ENCODE measurements at regions not wholly inside any gene's neighbourhood (a gene's known extent, or its start where the extent isn't known, plus 50 kb on each side); places are given as distances from the start of the nearest gene placed in this dataset.
"Not testable (repeated sequence)": the region's sequence is repeated elsewhere in the genome, so short reads cannot be mapped to it uniquely, and the experiment has no call there.

DNA sequence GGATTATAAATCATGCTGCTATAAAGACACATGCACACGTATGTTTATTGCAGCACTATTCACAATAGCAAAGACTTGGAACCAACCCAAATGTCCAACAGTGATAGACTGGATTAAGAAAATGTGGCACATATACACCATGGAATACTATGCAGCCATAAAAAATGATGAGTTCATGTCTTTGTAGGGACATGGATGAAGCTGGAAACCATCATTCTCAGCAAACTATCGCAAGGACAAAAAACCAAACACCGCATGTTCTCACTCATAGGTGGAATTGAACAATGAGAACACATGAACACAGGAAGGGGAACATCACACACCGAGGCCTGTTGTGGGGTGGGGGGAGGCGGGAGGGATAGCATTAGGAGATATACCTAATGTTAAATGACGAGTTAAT is 104.5 kb upstream of the RBBP8 start:
- CTCF ChIA-PET; DNase-seq (ENCODE audit: low spot score); H3K27ac Mint-ChIP-seq; ATAC-seq; POLR2A ChIA-PET; H3K4me3 Mint-ChIP-seq; H3K27me3 Mint-ChIP-seq (ENCODE audit: low read depth); H3K36me3 Mint-ChIP-seq: not testable (repeated sequence)
- H3K9me3 Mint-ChIP-seq, result peaks cover 16% of the 10 kb centered on the region
- peaks cover 17% of the 10 kb centered on the region for H3K4me1 Mint-ChIP-seq

DNA sequence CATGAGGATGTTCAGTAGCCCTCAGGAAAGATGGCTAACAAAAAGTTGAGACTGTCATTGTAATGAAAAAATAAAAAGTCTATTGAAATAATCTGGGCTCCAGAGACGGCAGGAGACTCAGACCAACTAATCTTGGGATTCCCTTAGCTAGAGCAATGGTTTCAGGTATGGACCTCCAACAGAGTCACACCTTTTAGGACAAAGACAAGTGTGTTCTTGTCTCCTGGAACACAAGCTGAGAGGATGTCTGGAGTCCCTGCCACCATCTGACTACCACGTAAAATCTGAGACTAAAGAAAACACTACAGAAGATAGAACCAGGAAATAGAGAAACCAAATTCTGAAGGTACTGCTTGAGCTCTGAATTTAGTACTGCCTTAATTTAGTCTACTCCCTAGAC is 103.3 kb upstream of the RBBP8 start:
- peaks cover 17% of the 10 kb centered on the region for H3K4me1 Mint-ChIP-seq
- H3K36me3 Mint-ChIP-seq, result no peaks in the 10 kb centered on the region
- H3K27me3 Mint-ChIP-seq (ENCODE audit: low read depth), result no peaks in the 10 kb centered on the region
- ChIA-PET CTCF (interaction anchor here (1.6 kb wide), 1 partner anchor 100 kb away, joined by 4 read pairs; no protein-coding TSS in a partner anchor), POLR2A (no interaction called here)
- H3K4me3 Mint-ChIP-seq, result no peak overlapping the region
- TF ChIP-seq, protein P1, sequence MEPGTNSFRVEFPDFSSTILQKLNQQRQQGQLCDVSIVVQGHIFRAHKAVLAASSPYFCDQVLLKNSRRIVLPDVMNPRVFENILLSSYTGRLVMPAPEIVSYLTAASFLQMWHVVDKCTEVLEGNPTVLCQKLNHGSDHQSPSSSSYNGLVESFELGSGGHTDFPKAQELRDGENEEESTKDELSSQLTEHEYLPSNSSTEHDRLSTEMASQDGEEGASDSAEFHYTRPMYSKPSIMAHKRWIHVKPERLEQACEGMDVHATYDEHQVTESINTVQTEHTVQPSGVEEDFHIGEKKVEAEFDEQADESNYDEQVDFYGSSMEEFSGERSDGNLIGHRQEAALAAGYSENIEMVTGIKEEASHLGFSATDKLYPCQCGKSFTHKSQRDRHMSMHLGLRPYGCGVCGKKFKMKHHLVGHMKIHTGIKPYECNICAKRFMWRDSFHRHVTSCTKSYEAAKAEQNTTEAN (CRISPR knock-in tag; IDR thresholded peaks at IDR 0.05), result no peak
- no peak for TF ChIP-seq PRRX2 (CRISPR knock-in tag; IDR thresholded peaks at IDR 0.05)
- ATAC-seq, result no peak
- H3K9me3 Mint-ChIP-seq, result peaks cover 16% of the 10 kb centered on the region
- DNase-seq (ENCODE audit: low spot score), result no peak
- H3K27ac Mint-ChIP-seq, result peak overlapping the region; percentile 79; the same call in 1 of the 2 replicates

DNA sequence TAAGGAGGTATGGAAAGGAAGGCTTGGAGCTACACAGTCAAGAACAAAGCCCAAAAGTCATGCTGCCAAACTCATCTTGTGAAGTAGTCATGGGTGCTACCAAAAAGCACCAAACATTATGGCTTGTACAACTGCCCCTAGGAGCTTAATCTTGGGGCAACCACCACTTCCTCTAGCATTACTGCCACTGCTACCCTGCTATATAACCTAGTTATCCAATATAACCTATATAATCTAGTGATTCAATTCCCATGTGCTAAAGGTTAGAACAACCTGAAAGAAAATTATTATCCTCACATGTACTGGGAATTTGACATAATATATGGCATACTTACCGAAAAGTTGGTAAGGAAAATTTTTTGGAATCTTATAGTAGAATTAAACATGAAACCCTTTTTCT is 102.6 kb upstream of the RBBP8 start:
- CTCF ChIA-PET, result interaction anchor here (1.6 kb wide), 1 partner anchor 99 kb away, joined by 4 read pairs; no protein-coding TSS in a partner anchor
- no peak for ATAC-seq
- no peak overlapping the region for H3K27ac Mint-ChIP-seq
- H3K27me3 Mint-ChIP-seq (ENCODE audit: low read depth), result no peaks in the 10 kb centered on the region
- DNase-seq (ENCODE audit: low spot score), result no peak
- H3K4me3 Mint-ChIP-seq, result no peak overlapping the region
- H3K36me3 Mint-ChIP-seq, result no peaks in the 10 kb centered on the region
- peaks cover 17% of the 10 kb centered on the region for H3K4me1 Mint-ChIP-seq
- peaks cover 16% of the 10 kb centered on the region for H3K9me3 Mint-ChIP-seq
- POLR2A ChIA-PET, result no interaction called here
- TF ChIP-seq, protein P2, sequence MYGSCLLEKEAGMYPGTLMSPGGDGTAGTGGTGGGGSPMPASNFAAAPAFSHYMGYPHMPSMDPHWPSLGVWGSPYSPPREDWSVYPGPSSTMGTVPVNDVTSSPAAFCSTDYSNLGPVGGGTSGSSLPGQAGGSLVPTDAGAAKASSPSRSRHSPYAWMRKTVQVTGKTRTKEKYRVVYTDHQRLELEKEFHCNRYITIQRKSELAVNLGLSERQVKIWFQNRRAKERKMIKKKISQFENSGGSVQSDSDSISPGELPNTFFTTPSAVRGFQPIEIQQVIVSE (CRISPR knock-in tag; IDR thresholded peaks at IDR 0.05; ENCODE audit: borderline replicate concordance), result no peak
- TF ChIP-seq GRHL2 (CRISPR knock-in tag; IDR thresholded peaks at IDR 0.05; ENCODE audit: insufficient replicate concordance, severe bottlenecking) (no peak), NFYB (CRISPR knock-in tag; conservative IDR thresholded peaks at IDR 0.05; ENCODE audit: low read depth) (no peak), FOXP1 (CRISPR knock-in tag; IDR thresholded peaks at IDR 0.05; ENCODE audit: borderline replicate concordance) (no peak), IRF2 (CRISPR knock-in tag; IDR thresholded peaks at IDR 0.05; ENCODE audit: borderline replicate concordance, low read depth) (no peak), TCF7 (CRISPR knock-in tag; IDR thresholded peaks at IDR 0.05; ENCODE audit: low read depth) (no peak), HMGA2 (CRISPR knock-in tag; IDR thresholded peaks at IDR 0.05) (no peak), JUN (CRISPR knock-in tag; IDR thresholded peaks at IDR 0.05) (no peak), RELA (CRISPR knock-in tag; IDR thresholded peaks at IDR 0.05; ENCODE audit: borderline replicate concordance) (no peak), SOX15 (CRISPR knock-in tag; IDR thresholded peaks at IDR 0.05) (no peak)
- TF ChIP-seq, protein P3, sequence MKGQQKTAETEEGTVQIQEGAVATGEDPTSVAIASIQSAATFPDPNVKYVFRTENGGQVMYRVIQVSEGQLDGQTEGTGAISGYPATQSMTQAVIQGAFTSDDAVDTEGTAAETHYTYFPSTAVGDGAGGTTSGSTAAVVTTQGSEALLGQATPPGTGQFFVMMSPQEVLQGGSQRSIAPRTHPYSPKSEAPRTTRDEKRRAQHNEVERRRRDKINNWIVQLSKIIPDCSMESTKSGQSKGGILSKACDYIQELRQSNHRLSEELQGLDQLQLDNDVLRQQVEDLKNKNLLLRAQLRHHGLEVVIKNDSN (CRISPR knock-in tag; IDR thresholded peaks at IDR 0.05), result no peak
- TF ChIP-seq, protein P4, sequence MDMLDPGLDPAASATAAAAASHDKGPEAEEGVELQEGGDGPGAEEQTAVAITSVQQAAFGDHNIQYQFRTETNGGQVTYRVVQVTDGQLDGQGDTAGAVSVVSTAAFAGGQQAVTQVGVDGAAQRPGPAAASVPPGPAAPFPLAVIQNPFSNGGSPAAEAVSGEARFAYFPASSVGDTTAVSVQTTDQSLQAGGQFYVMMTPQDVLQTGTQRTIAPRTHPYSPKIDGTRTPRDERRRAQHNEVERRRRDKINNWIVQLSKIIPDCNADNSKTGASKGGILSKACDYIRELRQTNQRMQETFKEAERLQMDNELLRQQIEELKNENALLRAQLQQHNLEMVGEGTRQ (CRISPR knock-in tag; IDR thresholded peaks at IDR 0.05), result no peak
- TF ChIP-seq, protein P5, sequence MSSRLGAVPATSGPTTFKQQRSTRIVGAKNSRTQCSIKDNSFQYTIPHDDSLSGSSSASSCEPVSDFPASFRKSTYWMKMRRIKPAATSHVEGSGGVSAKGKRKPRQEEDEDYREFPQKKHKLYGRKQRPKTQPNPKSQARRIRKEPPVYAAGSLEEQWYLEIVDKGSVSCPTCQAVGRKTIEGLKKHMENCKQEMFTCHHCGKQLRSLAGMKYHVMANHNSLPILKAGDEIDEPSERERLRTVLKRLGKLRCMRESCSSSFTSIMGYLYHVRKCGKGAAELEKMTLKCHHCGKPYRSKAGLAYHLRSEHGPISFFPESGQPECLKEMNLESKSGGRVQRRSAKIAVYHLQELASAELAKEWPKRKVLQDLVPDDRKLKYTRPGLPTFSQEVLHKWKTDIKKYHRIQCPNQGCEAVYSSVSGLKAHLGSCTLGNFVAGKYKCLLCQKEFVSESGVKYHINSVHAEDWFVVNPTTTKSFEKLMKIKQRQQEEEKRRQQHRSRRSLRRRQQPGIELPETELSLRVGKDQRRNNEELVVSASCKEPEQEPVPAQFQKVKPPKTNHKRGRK (CRISPR knock-in tag; IDR thresholded peaks at IDR 0.05; ENCODE audit: borderline replicate concordance), result no peak
- TF ChIP-seq, protein P6, sequence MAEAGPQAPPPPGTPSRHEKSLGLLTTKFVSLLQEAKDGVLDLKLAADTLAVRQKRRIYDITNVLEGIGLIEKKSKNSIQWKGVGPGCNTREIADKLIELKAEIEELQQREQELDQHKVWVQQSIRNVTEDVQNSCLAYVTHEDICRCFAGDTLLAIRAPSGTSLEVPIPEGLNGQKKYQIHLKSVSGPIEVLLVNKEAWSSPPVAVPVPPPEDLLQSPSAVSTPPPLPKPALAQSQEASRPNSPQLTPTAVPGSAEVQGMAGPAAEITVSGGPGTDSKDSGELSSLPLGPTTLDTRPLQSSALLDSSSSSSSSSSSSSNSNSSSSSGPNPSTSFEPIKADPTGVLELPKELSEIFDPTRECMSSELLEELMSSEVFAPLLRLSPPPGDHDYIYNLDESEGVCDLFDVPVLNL (CRISPR knock-in tag; IDR thresholded peaks at IDR 0.05; ENCODE audit: borderline replicate concordance, low read depth), result no peak
- TF ChIP-seq, protein P7, sequence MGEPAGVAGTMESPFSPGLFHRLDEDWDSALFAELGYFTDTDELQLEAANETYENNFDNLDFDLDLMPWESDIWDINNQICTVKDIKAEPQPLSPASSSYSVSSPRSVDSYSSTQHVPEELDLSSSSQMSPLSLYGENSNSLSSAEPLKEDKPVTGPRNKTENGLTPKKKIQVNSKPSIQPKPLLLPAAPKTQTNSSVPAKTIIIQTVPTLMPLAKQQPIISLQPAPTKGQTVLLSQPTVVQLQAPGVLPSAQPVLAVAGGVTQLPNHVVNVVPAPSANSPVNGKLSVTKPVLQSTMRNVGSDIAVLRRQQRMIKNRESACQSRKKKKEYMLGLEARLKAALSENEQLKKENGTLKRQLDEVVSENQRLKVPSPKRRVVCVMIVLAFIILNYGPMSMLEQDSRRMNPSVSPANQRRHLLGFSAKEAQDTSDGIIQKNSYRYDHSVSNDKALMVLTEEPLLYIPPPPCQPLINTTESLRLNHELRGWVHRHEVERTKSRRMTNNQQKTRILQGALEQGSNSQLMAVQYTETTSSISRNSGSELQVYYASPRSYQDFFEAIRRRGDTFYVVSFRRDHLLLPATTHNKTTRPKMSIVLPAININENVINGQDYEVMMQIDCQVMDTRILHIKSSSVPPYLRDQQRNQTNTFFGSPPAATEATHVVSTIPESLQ (CRISPR knock-in tag; IDR thresholded peaks at IDR 0.05), result no peak
- TF ChIP-seq, protein P8, sequence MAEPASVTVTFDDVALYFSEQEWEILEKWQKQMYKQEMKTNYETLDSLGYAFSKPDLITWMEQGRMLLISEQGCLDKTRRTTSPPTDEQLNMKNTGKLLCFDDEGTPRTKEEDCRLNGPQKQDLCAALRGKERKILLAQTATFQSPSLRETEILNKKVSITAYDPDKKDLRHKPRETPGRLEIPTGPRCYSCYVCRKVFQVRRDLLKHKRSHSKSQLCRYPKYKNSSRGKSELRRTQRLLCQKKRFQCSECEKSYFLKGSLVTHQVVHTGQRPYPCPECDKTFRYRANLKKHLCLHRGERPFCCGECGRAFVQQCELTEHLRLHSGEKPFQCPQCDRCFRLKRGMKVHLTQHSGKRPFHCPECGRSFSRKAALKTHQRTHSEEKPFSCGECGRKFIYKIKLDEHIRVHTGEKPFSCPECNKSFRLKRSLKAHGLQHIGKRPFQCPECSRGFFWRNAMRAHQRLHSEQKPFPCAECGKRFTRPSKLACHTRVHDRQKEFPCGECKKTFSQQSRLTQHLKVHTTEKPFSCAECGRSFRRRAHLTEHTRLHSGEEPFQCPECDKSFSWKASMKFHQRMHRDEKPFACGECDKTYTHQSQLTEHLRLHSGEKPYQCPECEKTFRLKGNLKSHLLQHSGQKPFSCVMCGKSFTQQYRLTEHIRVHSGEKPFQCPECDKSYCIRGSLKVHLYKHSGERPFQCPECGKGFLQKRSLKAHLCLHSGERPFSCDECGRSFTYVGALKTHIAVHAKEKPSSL (CRISPR knock-in tag; conservative IDR thresholded peaks at IDR 0.05), result no peak
- TF ChIP-seq, protein P9, sequence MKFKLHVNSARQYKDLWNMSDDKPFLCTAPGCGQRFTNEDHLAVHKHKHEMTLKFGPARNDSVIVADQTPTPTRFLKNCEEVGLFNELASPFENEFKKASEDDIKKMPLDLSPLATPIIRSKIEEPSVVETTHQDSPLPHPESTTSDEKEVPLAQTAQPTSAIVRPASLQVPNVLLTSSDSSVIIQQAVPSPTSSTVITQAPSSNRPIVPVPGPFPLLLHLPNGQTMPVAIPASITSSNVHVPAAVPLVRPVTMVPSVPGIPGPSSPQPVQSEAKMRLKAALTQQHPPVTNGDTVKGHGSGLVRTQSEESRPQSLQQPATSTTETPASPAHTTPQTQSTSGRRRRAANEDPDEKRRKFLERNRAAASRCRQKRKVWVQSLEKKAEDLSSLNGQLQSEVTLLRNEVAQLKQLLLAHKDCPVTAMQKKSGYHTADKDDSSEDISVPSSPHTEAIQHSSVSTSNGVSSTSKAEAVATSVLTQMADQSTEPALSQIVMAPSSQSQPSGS (CRISPR knock-in tag; IDR thresholded peaks at IDR 0.05; ENCODE audit: borderline replicate concordance, low read depth), result no peak

All from WTC11 (cell line).